Fibroblast of upper back skin (primary cell): ENCODE measurements at regions not wholly inside any gene's neighbourhood (a gene's known extent, or its start where the extent isn't known, plus 50 kb on each side); places are given as distances from the start of the nearest gene placed in this dataset.
"Not testable (repeated sequence)": the region's sequence is repeated elsewhere in the genome, so short reads cannot be mapped to it uniquely, and the experiment has no call there.

Source experiments
- DNase-seq: peaks from one replicate; pipeline ENCODE4 v3.0.0-alpha.2; 2013

DNA sequence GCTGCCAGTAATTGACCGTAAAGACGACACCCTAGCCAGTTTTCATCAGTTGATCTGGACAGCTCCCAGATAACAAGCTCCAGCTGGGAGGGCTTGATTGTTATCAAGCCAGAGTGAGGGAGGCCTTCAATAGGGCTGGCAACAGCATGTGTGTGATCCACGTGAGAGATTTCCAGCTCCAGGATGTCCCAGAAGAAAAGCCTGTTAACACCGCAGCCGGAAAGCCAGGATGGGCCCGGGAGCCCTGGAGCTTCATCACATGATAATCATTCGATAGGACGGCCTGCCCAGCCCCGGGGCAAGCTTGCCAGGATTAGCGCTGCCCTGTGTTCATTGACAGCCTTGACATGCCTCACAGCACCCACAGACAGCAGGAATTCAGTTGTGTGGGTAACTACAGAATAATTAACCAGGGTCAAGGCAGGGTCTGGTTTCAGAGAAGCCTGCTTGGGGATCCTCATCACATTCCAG is 182.5 kb downstream of the C1D start:
- peak; percentile 48 for DNase-seq

DNA sequence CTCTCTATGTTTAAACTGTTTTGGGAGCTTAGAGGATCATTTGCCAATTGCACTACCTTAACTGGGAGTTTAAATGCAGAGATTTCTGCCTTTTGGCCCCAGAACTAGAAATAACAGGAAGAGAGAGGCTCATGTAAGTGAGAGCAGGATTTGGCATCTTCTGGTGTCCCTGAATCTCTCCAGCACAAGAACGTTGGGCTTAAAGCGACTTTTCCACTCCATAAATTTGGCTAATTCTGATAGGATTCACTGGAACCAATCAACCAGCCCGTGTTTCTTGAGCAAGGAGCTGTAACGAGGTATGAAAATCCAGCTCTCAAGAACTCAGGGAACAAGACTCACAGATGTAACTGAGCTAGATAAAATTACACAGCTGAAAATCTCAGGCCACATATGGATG is 181.0 kb downstream of the C1D start:
- no peak for DNase-seq

DNA sequence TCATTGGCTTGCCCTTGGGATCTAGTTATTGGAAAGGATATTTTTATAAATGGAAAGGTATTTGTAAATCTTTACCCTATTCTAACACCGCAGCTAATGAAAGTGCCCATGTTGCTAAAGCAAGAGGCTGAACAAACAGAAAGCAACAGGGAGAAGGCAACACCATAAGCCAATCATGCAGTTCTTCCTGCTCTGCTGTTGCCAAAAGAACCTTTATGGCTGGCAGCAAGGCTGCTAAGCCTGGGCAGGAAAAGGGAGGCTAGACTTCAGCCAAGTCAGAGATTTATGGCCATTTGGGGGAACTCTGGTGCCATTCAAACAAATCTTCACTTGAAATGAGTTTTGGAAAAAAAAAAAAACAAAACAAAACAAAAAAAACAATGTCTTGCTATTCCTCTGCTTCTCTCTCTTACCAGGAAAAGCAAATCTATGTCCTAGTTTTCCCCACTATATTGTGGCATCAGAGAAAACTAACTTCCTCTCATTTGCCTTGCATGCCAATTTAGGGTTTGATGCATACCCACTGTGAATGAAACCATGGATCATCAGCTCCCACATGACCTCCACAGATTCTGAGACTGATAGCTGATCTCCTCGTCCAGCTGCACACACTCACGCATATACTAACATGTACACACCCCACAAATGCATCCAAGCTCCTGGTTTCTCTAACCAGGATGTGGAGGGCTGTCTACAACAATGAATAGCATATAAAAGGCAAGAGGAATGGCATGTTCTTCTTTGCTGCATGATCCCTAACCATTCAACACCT is 179.3 kb downstream of the C1D start:
- no peak for DNase-seq

DNA sequence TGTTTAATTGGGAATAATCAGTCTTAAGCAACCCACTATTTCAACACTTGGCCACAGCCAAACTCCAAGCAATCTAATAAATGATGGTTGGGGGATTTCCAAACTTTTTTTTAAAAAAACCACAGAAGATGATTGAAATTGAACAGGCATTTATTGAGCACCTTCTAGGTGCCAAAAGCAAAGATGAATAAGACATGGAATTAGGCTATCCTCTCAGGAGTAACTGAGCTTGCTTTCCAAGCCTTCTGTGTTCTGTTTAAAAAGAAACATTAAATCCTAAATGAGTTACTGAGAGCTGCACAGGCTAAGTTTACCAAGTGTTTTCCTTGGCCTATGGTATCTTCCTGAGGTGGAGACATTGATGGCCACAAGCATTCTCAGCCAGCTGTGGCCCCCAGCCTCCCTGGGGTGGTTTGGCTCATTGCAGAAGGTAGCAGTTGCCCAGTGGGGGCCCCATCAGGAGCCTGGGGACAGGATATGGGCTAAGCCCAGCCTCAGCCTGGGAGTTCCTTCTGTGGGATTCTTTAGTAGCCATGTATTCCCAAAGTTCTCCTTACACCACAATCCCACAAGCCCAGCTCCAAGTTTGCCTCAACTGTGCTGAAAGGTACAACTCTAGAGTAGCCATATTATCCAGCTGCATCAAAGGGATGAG is 174.3 kb downstream of the C1D start:
- DNase-seq = no peak

DNA sequence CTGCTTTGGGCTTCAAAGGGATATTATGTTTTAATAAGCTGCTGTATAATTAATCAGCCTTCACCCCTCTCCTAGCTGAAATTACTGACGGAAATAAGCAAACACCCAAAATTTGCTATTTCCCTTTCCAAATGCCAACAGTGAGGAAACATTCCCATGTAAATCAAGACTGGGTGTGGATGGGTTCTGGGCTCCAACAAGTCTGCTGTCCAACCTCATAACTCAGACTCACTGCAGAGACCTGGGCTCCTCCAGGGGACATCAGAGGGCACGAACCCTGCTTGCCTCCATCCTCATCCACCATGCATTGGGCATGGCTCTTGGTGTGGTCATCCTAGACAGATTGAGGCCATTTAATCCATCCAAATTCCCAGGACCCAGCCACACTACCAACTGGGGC is 173.7 kb downstream of the C1D start:
- DNase-seq = no peak

DNA sequence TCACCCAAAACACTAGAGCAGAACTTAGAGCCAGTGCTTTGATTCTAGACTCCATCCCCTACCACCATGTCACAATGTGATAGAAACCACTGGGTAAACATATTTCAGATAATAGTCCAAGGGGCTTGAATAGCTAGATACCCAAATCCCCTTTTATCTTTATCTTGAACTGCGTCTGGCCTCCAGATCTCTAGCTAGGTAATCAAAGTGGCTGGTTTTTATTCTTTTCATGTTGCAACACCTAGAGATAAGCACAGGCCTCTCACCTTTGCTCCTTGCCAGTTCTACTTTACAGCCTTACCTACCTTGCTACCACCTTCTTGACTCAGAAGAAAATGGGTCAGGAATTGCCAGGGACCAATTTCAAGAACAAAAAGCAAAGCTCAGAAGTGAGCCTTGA is 171.2 kb downstream of the C1D start:
- no peak for DNase-seq

DNA sequence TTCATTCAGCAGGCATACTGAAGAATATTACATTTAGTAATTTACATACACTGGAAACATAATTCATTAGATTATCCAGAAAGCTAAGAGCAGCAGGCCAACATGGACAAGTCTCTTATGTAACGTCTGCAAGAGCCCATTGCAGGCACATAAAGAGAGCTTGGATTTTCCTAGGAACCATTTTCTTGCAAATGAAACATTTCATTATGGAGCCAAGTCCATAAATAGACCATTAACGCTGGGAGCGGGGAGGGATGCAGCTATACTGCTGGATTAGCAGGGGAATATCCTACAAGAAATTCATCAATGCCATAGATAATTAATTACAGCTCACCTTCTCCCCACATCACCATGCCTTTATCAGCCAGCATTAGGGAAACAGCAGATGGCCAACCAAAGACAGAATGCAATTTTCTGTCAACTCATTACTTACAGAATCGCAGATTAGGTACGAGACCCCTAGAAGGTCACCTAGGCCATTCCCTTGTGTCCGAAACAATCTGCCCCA is 170.4 kb downstream of the C1D start:
- DNase-seq = no peak

DNA sequence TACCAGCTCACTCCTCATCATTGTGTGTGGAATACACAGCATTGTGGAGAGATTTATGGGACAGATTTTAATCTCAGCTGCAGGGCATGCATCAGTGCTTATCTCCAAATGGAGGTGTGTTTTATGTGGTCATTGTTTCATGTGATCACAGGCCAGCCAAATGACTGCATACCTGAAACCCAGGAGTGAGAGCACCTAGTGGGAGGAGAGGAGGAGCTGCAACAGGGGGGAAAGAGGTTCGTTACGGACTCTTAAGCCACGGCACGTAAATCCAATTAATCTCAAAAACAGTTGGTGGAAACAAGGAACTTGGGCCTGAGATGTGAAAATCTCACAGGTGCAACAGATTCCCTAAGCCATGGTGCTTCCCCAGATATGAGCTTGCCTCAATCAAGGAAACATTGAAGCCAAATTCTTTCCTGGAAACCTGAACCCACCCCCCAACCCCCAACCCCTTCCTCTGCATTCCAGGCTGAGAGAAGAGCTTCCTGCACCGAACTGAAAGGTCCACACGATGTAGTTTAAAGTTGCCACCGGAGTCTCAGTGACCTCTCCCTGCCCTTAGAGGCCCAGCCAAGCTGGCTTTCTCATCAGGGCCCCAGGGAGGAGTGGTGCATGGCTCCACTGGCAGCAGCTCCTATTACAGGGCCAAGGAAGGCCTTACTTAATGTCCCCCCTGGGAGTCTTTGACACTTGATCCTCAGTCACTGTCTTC is 167.4 kb downstream of the C1D start:
- DNase-seq = no peak

DNA sequence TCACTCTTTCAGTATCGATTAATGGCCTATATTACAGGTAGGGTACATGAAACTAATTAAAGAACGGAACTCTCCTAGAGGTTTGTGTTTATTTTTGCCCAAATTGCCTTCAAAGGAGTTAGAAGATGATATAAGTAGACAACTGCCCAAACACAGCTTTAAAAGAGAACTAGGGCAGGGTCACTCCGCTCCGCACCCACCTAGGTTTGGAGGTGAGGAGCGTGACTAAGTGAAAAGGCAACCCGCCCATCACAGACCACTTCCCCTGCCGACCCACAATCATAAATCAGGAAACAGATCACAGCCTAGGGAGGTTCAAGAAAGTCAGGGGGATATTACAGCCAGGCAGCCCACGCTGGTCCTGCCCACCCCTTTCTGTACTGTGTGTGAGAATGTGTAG is 166.7 kb downstream of the C1D start:
- no peak for DNase-seq

DNA sequence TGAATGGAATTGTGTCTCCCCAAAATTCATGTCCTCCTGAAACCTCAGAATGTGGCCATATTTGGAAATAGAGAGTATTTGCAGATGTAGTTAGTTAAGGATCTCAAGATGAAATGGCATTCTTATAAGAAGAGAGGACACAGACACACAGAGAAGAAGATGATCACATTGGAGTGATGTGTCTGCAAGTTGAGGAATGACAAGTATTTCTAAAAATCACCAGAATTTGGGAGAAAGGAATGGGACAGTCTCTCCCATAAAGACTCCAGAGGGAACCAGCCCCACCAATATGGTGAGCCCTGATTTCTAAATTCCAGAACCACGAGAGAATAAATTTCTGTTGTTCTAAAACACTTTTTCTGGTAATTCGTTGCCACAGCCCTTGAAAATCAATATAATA is 166.3 kb downstream of the C1D start:
- DNase-seq = no peak

DNA sequence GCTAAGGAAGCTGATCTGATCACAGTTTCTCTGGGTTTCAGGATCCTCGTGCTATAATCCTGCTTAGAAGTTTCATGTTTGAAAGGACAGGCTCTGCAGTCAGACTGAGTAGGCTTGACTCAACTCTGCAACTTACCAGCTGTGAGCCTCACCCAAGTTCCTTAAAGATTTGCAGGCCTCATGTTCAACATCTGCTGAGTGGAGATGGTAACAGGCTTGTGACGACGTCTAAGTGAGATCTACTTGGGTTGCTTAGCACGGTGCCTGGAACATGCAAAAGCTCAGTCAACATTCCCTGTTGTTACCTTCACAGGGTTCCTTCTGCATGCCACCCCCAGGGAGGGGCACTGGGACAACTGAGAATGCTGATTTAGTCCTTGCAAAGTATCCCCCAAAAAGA is 164.2 kb downstream of the C1D start:
- peak; percentile 28 for DNase-seq

DNA sequence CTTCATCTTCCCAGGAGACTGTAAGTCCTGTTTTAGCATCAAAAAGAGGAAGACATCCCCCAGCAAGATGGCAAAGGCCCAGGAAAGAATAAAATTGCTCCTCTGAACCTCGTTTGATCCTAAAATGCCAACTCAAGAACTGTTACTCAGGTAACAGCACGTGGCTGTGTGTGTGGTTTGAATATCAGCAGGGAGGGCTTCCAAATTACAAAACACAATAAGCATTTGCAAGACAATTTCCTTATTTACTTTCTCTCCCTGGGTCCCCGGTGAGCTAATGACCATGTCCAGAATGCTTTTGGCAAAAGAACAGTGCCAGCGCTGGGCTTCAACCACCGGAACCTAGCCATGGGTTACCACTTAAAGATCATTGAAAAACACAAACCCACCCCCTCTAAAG is 163.6 kb downstream of the C1D start:
- no peak for DNase-seq

DNA sequence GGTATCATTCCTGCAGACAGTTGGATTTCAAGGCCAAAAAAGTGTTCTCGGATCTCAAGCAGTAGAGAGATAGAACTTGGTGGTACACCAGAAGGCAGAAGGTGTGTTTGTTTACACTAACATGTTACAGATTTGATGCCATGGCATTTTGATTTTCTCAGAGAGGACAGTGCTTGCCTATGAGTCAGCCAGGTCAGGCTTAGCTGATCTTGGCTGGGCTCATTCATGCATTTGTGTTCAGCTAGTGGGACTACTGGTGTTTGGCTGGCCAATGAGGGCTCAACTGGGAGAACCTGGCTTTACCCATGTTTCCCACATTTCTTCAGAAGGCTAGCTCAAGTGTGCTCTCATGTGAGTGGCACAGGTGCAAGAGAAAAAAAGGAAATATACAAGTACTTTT is 162.0 kb downstream of the C1D start:
- no peak for DNase-seq

DNA sequence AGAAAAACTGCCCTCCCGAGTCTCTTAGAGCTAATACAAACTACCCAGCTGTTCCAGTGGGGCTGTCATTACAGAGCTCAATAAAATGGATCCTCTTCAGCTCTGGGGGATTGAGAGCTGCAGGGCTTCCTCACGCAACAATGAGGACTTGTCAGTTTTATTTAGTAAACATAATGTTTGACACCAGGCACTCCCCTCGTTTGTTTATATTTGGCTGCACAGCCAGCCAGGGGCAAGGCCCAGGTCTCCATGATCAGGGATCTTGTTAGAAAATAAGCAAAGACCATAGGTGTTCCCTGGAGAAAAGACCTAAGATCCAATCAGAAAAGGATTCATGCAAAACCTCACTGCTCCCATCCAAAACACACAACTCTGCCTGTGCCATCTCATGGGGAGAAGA is 158.2 kb downstream of the C1D start:
- DNase-seq = no peak

DNA sequence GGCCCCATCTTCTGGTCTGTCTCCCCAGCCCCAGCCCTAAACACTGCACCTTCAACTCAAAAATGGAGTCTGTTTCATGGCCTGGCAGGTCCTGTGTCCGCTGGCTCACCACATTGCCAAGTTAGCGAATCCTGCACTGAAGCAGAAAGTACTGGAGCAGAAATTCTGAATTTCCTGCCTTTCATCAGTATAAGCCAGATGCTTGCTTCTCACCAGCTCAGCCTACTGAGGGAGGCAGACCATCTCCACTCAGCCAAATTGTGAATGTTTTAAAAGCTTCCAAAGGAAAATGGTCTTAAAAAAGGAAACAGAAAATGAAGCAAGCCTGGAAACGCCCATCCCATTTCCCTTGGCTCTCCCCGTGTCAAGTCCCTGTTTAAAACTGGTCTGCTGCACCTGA is 157.8 kb downstream of the C1D start:
- DNase-seq = no peak

DNA sequence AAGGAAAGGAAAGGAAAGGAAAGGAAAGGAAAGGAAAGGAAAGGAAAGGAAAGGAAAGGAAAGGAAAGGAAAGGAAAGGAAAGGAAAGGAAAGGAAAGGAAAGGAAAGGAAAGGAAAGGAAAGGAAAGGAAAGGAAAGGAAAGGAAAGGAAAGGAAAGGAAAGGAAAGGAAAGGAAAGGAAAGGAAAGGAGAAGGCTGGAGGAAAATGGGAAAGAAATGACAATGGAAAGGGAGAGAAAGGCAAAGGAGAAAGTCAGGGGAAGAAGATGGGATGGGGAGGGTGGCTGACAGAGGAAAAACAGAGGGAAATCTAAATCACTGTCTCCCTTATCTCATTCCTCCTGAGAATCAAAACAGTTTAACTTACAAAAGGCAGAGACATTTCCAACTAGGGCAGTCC is 156.3 kb downstream of the C1D start:
- not testable (repeated sequence) for DNase-seq

DNA sequence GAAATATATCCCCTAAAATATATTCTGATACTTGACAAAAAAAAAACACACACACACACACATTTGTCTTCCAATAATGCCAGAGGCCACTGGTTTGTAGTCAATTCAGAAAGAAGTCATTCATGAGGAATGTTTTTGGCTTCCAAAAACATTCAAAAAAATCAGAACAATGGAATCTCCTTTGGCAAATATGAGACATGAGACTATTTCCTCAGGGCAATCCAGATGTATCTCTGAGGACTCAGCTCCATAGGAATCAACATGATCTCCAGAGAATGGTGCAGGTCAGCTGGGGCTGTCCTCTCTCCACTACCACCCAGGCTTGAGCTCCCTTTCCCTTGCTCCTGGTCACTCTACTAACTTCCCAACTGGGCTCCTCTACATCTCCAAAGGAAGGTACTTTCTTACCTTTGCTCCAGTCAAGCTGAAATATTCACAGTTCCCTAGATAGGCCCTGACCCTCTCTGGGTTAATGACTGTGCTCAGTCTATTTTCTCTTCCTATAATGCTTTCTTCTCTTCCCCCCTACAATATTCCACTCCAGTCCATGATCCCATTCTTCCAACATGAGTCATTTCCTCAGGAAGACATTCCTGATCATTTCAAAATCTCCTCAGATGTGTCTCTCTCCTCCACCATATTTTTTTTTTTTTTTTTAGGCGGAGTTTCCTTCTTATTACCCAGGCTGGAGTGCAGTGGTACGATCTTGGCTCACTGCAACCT is 145.3 kb downstream of the C1D start:
- DNase-seq = peak; percentile 98

DNA sequence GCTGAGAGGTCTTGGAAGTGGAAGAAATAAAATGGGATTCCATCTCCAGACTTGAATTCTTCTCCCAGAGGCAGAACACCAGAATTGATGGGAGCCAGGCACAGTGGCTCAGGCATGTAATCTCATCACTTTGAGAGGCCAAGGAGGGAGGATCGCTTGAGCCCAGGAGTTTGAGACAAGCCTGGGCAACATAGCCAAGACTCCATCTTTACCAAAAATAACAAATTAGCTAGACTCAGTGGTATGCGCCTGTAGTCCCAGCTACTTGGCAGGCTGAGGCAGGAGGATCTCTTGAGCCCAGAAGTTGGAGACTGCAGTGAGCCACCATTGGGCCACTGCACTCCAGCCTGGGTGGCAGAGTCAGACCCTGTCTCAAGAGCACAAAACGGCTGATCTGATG is 144.3 kb downstream of the C1D start:
- DNase-seq = no peak

DNA sequence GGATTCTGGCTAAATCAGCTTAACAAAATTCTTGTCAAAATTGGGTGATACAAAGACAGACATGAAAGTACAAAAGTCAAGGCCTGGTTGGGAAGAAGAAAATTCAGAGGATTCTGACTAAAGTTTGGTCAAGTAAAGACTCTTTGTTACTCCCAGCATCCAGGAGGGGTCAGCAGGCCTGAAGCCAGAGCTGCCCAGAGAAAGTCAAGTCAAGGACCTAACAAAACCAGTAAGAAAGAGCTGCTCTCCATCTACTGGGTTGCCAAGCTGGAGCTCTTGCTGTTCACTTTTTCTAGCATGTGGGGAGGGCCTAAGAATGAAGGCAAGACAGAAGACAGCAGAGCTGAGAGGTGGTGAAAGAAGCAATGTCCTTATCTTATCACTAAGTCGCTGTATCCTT is 143.3 kb downstream of the C1D start:
- DNase-seq = no peak

DNA sequence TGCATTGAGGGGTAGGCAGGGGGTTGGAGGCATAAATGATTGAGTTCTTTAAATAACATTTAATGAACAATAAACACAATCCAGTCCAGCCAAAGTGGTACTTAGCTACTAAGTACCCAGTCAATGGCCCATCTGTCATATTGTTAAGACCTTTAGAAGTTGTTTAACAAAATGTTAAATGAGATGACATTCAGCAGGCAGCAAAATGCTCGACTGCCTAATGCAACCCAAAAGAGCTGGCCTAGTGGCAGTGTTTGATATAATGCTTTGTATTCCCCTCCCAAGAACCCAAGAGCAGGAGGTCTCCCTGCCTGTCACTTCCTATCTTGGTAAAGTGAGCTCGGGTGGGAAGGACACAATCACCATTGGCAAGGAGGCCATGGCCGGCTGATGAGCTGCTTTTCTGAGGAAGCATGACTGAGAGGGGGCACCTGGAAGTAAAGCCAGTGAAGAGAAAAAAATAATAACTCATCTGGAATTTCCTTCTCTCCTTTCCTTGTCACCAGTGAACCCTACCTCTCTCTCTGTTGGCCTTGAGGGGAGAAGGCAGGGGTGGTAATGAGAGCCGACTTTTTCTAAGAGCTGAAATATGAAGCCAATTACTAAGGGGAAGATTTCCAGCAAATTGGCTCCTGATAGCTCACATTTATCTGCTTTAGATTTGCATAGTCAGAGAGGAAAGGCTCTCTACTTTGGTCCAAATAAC is 140.6 kb downstream of the C1D start:
- no peak for DNase-seq

DNA sequence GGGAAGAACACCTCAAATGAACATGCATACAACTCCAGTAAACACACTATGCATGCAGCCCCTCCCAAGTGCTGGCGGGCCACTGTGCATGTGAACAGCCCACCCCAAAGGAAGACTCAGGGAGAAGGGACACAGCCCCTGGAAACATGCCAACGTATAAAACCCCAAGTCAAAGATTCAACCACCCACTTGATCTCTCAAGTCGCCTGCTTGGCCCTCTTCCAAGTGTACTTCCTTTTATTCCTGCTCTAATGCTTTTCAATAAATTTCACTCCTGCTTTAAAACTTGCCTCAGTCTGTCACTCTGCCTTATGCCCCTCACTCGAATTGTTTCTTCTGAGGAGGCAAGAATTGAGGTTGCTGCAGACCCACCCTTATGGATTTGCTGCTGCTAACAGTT is 139.1 kb downstream of the C1D start:
- no peak for DNase-seq

DNA sequence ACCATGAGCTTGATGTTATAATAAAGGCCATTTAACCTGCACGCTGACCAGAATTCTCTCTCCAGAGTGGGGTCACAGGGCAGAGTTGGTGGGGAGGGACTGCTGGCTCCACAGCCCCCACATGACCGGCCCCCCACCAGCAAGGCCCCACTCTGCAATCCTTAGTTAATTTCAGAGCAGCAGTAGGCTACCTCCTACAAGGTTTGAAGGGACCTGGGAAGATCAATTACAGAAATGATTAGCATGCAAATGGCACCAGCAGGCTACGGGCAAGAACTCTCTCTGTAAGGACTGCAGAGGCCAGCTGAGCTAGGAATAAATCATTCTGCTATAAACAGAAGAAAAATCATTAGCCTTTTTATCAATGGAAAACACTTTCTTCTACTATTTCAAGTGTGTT is 135.3 kb downstream of the C1D start:
- no peak for DNase-seq

DNA sequence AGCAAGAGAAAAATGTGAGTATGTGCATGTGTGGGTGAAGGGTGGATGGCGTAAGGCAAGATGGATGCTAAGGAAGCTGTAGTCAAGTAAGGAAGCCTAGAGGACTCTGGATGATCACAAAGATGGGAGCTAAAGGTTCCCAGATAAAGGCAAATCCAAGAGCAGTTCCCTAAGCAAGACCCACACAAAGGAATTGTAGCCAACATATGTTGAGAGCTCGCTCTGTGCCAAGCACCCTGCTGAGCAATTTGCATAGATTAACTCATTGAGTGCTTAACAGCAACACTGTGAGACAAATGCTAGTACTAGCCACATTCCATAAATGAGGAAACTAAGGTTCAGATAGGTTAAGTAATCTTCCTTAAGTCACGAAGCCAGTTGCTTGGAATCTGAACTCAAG is 132.6 kb downstream of the C1D start:
- DNase-seq = peak; percentile 10
